ENCODE measurements at regions not wholly inside any gene's neighbourhood (a gene's known extent, or its start where the extent isn't known, plus 50 kb on each side); places are given as distances from the start of the nearest gene placed in this dataset.
"Not testable (repeated sequence)": the region's sequence is repeated elsewhere in the genome, so short reads cannot be mapped to it uniquely, and the experiment has no call there.

GRCh38 chr9:108776920-108777639 is 78.7 kb downstream of the ACTL7B start:
- DNase-seq (ENCODE audit: extremely low spot score in 2 of 2) = no peak
- Histone ChIP-seq H3K4me1 (no peaks in the 10 kb centered on the region), H3K27ac (no peak overlapping the region), H3K27me3 (no peaks in the 10 kb centered on the region), H3K9me3 (no peaks in the 10 kb centered on the region), H3K4me3 (no peak overlapping the region), H3K36me3 (no peaks in the 10 kb centered on the region)
- intact Hi-C loops (cut with DNase I) = no loop called here
- TF ChIP-seq POLR2AphosphoS5 (IDR thresholded peaks at IDR 0.05; ENCODE audit: insufficient read depth in 1 of 2, low read depth in 1 of 2) (no peak), CTCF (IDR thresholded peaks at IDR 0.05) (no peak), POLR2A (IDR thresholded peaks at IDR 0.05) (no peak)

- Histone ChIP-seq H3K27ac (no peak overlapping the region), H3K9me3 (no peaks in the 10 kb centered on the region), H3K36me3 (no peaks in the 10 kb centered on the region), H3K27me3 (no peaks in the 10 kb centered on the region), H3K4me1 (no peaks in the 10 kb centered on the region), H3K4me3 (no peak overlapping the region)
- TF ChIP-seq CTCF (IDR thresholded peaks at IDR 0.05) (no peak), POLR2A (IDR thresholded peaks at IDR 0.05) (no peak), POLR2AphosphoS5 (IDR thresholded peaks at IDR 0.05; ENCODE audit: insufficient read depth in 1 of 2, low read depth in 1 of 2) (no peak)
- no peak for DNase-seq (ENCODE audit: extremely low spot score in 2 of 2)
- intact Hi-C loops (cut with DNase I) = no loop called here
Observed at GRCh38 chr9:108775901-108776306, 79.9 kb downstream of the ACTL7B start.

DNA sequence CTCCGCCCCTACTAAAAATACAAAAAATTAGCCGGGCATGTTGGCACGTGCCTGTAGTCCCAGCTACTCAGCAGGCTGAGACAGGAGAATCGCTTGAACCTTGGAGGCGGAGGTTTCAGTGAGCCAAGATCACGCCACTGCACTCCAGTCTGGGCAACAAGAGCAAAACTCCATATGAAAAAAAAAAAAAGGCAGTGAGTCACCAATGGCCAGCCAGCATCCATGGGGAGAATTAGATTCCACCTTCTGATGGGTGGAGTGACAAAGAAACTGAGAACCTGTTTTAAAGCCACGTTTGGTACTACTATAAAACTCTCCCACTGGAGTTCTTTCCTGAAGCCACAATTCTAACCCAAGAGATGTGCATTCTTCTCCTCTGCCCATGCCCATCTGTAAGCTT is 81.7 kb downstream of the ACTL7B start:
- DNase-seq (ENCODE audit: extremely low spot score in 2 of 2); H3K27me3 ChIP-seq; H3K27ac ChIP-seq; H3K4me3 ChIP-seq; H3K4me1 ChIP-seq; H3K36me3 ChIP-seq; intact Hi-C loops (cut with DNase I); H3K9me3 ChIP-seq: not testable (repeated sequence)

DNA sequence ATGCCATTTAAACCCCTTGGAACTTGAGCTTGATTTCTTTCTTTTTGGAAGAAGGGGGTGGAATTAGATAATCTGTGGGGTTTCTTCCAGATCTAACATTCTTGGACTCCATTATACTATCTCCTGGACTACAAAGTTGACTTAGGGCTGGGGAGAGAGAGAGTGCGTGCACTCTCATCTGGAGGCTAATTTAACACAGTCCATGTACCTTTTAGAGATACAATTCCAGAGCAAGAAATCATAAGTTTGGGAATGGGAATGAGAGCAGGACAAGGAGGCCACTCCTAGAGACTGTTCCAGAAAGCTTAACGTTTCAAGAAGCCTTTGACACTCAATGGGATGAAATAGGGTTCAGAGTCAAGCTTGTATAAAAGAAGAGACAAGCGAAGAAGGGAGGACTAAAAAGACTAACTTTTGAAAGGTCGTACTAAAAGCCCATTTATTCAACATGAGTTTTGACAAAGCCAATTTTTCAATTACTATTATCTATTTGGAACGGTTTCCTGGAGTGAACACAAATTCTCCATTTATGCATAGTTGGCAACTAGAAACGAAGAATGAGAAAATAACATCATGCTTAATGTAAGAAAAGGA is 83.4 kb downstream of the ACTL7B start:
- Histone ChIP-seq H3K27me3 (no peaks in the 10 kb centered on the region), H3K4me3 (no peak overlapping the region), H3K36me3 (no peaks in the 10 kb centered on the region), H3K27ac (no peak overlapping the region), H3K9me3 (no peaks in the 10 kb centered on the region), H3K4me1 (no peaks in the 10 kb centered on the region)
- intact Hi-C loops (cut with DNase I) = no loop called here
- TF ChIP-seq CTCF (IDR thresholded peaks at IDR 0.05) (no peak), POLR2AphosphoS5 (IDR thresholded peaks at IDR 0.05; ENCODE audit: insufficient read depth in 1 of 2, low read depth in 1 of 2) (no peak), POLR2A (IDR thresholded peaks at IDR 0.05) (no peak)
- DNase-seq (ENCODE audit: extremely low spot score in 2 of 2) = no peak

- Histone ChIP-seq H3K27ac (no peak overlapping the region), H3K9me3 (no peaks in the 10 kb centered on the region), H3K4me3 (no peak overlapping the region), H3K4me1 (no peaks in the 10 kb centered on the region), H3K27me3 (no peaks in the 10 kb centered on the region), H3K36me3 (no peaks in the 10 kb centered on the region)
- intact Hi-C loops (cut with DNase I) = no loop called here
- no peak for DNase-seq (ENCODE audit: extremely low spot score in 2 of 2)
- TF ChIP-seq POLR2AphosphoS5 (IDR thresholded peaks at IDR 0.05; ENCODE audit: insufficient read depth in 1 of 2, low read depth in 1 of 2) (no peak), CTCF (IDR thresholded peaks at IDR 0.05) (no peak), POLR2A (IDR thresholded peaks at IDR 0.05) (no peak)
Observed at GRCh38 chr9:108768744-108769143, 87.0 kb downstream of the ACTL7B start.

Data from vagina (tissue), 2 donors.